ENCODE measurements at regions not wholly inside any gene's neighbourhood (a gene's known extent, or its start where the extent isn't known, plus 50 kb on each side); places are given as distances from the start of the nearest gene placed in this dataset.

DNA sequence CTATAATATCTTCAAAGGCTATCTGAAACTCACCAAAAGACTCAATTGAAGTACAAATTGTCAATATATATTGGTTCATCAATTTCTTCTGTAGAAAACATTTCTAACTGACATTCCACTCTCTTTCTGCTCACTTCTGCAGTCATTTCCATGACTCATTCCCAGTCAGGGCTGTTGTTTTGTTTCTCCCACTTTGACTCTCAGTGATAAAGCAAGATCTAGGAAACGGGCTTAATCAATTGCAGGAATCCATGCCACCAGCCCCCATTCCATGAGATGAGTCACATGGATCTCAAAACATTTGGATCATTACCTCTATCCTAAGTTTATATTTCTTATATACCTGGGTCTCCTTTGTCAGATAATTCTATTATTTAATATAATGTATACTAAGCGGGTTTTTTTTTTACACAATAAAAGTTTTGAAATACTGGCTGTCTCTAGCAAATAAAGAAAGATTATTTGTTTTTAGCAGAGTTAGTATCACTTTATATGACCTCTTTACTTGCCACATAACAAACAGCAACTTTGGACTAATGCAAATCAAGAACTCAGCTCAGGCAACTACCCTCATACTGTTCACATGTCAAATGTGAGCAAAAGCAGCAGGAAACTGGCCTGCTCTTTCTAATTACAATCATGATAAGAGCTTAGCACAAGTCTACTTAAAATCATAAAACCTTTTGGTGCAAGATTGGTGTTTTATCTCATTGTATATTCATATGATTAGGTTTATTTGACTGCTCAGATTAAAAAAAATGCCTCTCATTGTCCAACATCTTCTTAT is 251.1 kb upstream of the PIK3C3 start:
- no peak for TF ChIP-seq JUND (IDR thresholded peaks at IDR 0.05; ENCODE audit: low read depth)
- in situ Hi-C loops (cut with HindIII; ENCODE audit: low pct_unique_long_range_greater_than_20kb, low sequenced_read_pairs), result no loop called here
- DNase-seq (ENCODE audit: low read depth in 1 of 2, low spot score in 1 of 2), result no peak

DNA sequence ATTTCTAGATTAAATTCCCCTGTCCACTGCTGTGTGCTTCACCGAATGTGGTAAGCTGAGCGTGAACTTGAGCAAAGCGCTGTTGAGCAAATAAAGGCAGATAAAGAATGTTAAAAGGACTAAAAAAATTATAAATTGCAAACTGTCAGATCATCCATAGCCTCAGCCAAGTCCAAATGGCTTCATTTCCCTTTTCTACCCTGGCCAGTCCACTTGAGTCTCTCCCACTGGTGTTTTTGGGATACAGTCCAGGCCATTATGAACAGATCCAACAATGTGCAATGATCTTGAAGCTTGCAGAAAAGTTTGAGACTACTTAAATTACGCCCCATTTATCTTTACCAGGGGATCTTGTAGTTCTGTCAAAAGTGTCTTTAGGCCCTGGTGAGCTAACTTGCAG is 254.6 kb upstream of the PIK3C3 start:
- TF ChIP-seq JUND (IDR thresholded peaks at IDR 0.05; ENCODE audit: low read depth), result no peak
- no peak for DNase-seq (ENCODE audit: low read depth in 1 of 2, low spot score in 1 of 2)
- in situ Hi-C loops (cut with HindIII; ENCODE audit: low pct_unique_long_range_greater_than_20kb, low sequenced_read_pairs), result no loop called here

DNA sequence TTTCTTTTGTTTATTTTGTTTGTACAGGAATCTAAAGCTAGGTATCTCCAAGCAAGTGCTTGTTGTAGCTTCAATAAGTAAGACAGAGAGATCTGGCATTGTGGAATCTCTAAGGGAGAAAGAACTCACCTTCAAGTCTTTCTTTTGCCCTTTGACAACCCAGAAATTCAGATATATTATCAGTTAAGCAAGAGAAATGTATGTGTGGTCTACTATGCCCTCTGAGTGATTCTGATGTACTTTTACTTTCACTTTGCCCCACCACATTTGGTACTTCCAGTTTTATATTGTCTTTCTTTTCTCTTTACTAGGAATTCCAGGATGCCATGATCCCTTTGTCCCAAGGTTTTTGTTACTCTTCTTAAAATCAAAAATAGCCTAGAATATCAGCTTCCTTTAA is 259.6 kb upstream of the PIK3C3 start:
- in situ Hi-C loops (cut with HindIII; ENCODE audit: low pct_unique_long_range_greater_than_20kb, low sequenced_read_pairs), result no loop called here
- no peak for TF ChIP-seq JUND (IDR thresholded peaks at IDR 0.05; ENCODE audit: low read depth)
- no peak for DNase-seq (ENCODE audit: low read depth in 1 of 2, low spot score in 1 of 2)

DNA sequence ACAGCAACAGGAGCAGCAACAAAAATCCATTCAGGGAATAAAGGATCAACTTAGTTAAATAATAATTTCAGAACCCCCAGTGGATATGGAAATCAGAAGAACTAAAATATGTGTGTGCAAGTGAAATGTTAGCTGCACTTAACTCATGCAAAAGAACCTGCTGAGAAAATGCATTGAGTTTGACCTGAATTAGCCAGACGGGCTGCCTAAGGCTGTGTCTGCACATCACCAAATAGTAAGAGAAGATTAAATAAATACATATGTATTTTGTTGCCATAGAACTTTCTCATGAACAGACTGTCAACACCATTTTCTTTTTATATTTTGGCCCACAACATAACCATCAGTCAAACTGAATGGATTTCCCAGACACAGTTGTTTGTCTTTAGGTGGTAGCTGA is 262.0 kb upstream of the PIK3C3 start:
- in situ Hi-C loops (cut with HindIII; ENCODE audit: low pct_unique_long_range_greater_than_20kb, low sequenced_read_pairs), result no loop called here
- no peak for DNase-seq (ENCODE audit: low read depth in 1 of 2, low spot score in 1 of 2)
- no peak for TF ChIP-seq JUND (IDR thresholded peaks at IDR 0.05; ENCODE audit: low read depth)

DNA sequence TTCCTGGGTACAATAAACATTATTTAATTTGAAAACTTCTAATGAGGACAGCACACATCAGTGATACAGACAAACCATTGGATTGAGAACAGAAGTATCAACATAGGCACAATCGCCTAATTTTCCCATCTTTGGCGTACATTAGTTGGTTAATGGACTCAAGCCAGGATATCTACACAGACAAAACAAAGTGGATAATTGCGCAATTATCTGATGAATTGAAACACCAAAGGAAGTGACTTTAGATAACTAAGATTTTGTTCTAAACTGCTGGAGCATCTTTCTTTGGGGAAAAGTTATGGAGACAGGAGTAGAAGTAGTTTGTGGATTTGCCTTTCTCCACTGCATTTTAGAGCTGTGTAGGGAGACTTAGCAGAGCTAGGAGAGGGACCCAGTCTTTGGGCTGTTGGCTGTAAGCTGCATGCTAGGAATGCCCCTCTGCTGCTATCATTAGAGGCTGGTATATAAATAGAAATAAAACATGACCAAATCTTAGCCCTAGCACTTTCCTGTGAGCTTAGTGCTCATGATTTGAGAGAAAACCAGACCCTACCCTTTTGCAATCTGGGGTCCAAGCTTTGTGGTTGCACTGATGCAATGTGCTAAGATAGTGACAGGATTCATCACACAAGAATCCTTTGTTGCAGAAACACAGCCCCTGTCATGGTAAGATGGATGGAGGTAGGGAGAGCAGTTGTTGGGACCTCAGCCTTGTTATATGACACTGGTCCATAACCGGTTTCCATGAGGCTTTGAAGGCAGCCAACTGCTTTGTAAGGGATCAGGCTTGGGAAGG is 264.5 kb upstream of the PIK3C3 start:
- in situ Hi-C loops (cut with HindIII; ENCODE audit: low pct_unique_long_range_greater_than_20kb, low sequenced_read_pairs), result no loop called here
- DNase-seq (ENCODE audit: low read depth in 1 of 2, low spot score in 1 of 2), result no peak

DNA sequence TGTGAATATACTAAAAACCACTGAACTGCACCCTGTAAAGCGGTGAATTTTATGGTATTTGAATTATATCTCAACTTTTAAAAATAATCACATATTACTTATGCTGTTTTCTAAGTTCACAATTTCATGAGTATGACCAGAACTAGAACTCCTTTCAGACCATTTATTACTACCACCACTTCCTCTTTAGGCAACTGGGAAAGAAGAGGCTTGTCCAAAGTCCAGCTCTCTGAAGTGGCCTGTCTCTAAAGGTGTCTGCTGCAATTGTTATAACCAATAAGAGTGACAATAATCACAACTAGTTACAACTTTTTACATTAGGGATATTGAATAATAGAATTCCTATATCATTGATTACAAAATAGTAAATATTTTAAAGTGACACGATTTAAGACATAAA is 267.9 kb upstream of the PIK3C3 start:
- no peak for DNase-seq (ENCODE audit: low read depth in 1 of 2, low spot score in 1 of 2)
- in situ Hi-C loops (cut with HindIII; ENCODE audit: low pct_unique_long_range_greater_than_20kb, low sequenced_read_pairs), result no loop called here
- no peak for TF ChIP-seq JUND (IDR thresholded peaks at IDR 0.05; ENCODE audit: low read depth)

More for the DNA sequence above, 264.5 kb upstream of the PIK3C3 start:
- no peak for TF ChIP-seq JUND (IDR thresholded peaks at IDR 0.05; ENCODE audit: low read depth)

DNA sequence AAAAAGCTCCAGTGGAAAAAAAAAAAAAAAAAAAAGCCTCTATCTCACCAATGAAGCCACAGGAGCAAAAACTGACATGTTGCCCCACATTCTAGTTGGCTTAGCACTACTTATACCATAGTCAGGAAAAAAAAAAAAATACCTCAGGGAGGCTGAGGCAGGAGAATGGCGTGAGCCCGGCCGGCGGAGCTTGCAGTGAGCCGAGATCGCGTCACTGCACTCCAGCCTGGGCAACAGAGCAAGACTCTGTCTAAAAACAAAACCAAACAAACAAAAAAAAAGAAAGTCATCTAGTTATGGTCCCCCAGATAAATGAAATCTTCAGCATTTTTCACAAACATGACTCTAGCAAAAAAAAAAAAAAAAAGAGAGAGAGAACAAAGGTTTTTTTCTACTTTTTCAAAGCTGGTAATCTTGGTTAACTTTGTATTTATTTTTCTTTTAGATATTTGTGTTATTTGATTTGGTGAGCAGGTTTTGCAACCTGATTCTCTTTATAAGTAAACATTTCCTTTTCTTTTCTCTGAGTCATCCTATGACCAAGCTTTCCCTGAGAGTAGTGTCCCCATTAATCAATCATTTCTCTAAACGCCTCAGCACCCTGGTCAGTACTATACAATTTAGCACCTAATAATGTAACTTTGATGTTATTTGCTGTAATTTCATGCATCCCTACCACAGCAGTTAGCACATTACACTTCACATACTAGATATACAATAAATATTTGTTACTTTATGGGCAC is 273.7 kb upstream of the PIK3C3 start:
- TF ChIP-seq JUND (IDR thresholded peaks at IDR 0.05; ENCODE audit: low read depth), result no peak
- no peak for DNase-seq (ENCODE audit: low read depth in 1 of 2, low spot score in 1 of 2)
- in situ Hi-C loops (cut with HindIII; ENCODE audit: low pct_unique_long_range_greater_than_20kb, low sequenced_read_pairs), result no loop called here

DNA sequence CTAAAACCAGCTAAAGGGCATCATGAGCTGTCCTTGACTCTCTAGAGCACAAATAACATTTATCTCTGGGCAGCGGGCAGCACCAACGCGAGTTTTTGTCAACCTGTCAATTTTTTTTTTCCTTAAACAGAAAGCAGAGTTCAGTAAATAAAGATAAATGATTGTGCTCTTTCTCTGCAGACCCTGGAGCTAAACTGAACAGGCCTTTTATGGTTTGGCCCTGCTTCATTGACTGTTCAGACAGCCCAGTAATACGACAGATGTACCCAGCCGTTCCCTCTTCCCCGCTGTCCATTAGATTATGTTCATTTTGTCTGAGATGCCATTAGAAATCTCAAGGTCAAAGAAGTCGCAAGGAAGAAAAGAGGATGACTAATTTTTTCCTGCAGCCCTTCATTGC is 280.5 kb upstream of the PIK3C3 start:
- in situ Hi-C loops (cut with HindIII; ENCODE audit: low pct_unique_long_range_greater_than_20kb, low sequenced_read_pairs), result no loop called here
- no peak for TF ChIP-seq JUND (IDR thresholded peaks at IDR 0.05; ENCODE audit: low read depth)
- DNase-seq (ENCODE audit: low read depth in 1 of 2, low spot score in 1 of 2), result no peak

DNA sequence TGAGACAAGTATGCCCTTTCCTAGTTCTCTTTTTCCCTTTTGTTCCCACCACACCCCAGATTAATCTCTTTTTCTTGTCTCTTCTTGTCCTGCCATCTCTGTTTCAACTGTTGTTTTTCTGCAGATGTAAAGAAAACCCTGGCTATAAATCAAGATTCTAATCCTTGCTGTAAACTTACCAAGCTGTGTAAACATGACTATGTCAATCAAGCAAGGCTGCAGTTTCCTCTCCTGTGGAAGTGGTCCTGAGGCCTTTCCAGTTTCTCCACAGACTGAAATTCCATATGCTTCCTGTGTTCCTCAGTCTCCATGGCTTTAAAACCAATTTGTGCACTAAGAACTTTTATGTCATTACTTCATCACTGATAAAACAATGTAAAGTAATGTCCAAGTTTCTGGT is 288.8 kb upstream of the PIK3C3 start:
- in situ Hi-C loops (cut with HindIII; ENCODE audit: low pct_unique_long_range_greater_than_20kb, low sequenced_read_pairs), result no loop called here
- DNase-seq (ENCODE audit: low read depth in 1 of 2, low spot score in 1 of 2), result peak in 1 of 2 experiments; percentile 6
- TF ChIP-seq JUND (IDR thresholded peaks at IDR 0.05; ENCODE audit: low read depth), result no peak

DNA sequence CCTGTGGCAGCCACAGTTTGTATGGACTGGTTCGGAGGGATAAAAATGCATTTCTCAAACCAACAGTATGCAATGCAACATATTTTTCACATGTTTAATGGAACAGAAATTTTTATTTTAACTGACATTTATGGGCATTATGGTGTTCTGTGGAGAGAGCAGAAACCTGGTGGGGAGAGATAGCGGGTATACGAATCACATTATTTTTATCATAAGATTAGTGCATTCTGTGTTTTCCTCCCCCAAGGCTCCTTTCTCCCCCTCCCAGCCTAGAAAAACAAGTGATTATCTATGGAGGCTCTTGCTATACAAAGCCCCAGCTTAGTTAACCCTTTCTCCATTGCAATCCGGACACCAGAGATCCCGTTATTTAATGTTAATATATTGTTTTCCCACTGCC is 289.8 kb upstream of the PIK3C3 start:
- TF ChIP-seq JUND (IDR thresholded peaks at IDR 0.05; ENCODE audit: low read depth), result no peak
- DNase-seq (ENCODE audit: low read depth in 1 of 2, low spot score in 1 of 2), result no peak

DNA sequence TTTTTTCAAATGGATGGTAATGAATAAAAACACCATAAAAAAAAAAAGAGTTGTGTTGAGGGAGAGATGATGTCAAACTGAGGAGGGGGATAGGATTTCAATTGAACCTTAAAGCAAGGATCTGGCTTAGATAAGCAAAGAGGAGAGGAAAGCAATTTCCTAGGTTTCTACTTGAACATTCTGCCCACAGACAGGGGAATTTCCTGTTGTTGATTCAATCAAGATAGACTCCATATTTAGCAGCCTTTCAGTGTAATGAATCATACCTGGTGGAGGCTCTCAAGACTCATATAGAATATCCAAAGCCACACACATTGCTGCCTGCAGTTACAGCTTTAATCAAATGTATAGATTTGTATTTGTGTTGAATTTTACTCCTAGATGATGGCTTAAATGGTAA is 294.4 kb upstream of the PIK3C3 start:
- no peak for TF ChIP-seq JUND (IDR thresholded peaks at IDR 0.05; ENCODE audit: low read depth)
- in situ Hi-C loops (cut with HindIII; ENCODE audit: low pct_unique_long_range_greater_than_20kb, low sequenced_read_pairs), result no loop called here
- no peak for DNase-seq (ENCODE audit: low read depth in 1 of 2, low spot score in 1 of 2)

More for the DNA sequence above, 289.8 kb upstream of the PIK3C3 start:
- in situ Hi-C loops (cut with HindIII; ENCODE audit: low pct_unique_long_range_greater_than_20kb, low sequenced_read_pairs), result no loop called here

DNA sequence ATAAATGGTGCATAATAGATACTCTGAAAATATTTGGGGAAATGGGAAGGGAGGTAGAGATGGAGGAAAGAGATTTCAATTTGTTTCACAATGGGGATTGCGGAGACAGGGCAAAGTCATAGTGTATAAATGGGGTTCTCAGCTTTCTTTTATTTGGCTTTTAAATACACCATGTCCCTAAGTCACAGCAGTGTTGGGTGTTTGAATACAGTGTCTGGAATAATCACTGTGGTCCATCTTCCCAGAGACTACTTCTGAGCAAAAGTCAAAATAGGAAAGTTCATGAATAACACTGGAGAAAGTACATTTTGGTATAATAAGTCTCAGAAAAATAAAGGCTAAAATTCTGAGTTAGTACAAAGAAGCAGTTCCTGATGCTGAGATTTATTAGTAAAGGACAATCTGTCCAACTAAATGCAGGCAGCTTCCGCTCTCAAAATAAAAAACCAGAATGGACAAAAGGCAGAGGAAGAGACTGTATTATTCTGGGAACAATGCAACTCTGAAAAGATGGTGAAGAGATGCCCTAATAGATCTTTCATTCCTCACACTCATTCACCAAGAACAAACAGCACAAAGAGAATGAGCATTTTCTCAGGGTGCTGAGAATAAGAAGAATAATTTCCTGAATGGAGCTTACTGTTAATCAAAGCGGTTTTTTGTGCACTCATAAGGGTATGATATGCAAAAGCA is 295.4 kb upstream of the PIK3C3 start:
- in situ Hi-C loops (cut with HindIII; ENCODE audit: low pct_unique_long_range_greater_than_20kb, low sequenced_read_pairs), result no loop called here
- TF ChIP-seq JUND (IDR thresholded peaks at IDR 0.05; ENCODE audit: low read depth), result no peak
- no peak for DNase-seq (ENCODE audit: low read depth in 1 of 2, low spot score in 1 of 2)

All from T47D (cell line).